GM03348 (cell line): ENCODE measurements at regions not wholly inside any gene's neighbourhood (a gene's known extent, or its start where the extent isn't known, plus 50 kb on each side); places are given as distances from the start of the nearest gene placed in this dataset.
A peak's percentile ranks its signal among the peaks of the same experiment; 100 is the strongest.

Source experiments
- DNase-seq: peaks from one replicate; pipeline ENCODE4 v3.0.0; 2012; ENCODE audit warnings: low spot score

DNA sequence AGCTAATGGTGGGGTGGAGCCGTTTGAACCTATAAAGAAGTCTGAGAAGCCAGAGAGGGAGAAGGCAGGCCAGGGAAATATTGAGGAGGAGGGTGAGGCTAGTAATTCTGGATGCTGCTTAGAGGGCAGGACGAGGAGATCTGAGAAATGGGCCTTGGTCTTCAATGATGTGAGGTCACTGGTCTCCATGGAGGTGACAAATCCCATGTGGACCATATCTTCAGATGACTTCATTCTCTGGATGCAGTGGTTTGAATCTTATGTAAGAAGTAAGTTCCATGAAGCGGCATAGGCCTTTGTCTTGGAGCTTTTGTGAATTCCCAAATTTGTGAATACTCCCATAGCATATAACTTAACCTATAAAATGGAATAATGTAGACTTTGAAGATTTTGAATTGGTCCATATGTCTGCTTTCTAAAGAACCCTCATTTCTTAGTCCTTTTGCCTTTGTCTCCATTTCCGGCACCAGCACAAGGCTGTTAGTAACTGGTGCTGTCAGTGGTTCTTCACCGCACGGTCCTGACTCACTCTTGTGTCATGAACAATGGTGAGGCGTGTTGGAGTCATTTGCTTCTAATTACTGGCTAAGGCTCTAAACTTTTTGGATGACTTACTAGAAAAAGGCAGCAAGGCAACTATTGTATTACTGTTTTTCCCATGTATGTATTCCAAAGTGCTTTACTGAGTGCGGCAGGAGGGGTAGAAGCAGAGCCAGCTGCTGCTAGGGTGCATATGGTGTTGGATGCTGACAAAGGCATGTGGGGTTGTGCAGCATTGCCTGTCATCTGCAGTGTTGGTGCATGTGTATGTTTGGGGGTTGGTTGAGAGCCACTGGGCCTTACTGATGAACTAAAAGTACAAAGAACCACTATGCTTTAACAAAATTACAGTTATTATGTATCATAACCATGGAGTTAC lies 279.3 kb upstream of the C2CD4B start:
- peak; percentile 88 for DNase-seq

DNA sequence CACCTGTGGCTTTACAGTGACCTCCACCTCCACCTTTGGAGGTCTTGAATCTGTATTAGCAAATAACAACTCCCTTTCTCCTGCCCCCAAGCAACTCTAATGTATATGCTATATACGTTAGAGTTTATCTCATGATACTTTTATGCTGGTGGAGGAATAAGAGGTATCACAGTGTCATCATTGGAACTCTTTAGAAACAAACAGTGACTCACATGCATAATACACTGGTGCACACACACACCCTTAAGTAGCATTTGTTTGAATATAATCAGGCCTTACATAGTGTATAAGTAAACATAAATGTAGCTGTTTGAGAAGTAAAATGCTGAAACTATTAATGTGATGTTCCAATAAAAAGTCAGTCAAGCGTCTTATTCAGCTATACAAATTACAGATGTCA lies 280.2 kb upstream of the C2CD4B start:
- peak; percentile 22 for DNase-seq

DNA sequence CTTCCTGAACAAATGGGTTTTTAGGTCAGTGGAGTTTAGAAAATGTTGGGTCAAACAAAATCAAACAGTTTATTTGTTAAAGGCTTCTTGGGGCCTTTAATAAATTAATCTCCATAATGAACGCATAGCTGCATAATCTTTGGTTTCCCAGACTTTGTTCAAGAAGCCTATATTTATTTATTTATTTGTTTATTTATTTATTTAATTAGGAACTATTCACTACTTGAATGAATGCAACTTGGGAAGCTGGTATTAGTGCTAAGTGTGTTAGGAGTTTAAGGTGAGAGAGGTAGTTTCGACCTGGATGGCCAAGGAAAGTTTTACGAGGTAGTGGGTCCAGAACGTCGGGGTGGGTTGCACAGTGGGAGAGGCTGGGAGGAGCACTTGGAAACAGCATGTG lies 281.9 kb upstream of the C2CD4B start:
- DNase-seq = no peak

DNA sequence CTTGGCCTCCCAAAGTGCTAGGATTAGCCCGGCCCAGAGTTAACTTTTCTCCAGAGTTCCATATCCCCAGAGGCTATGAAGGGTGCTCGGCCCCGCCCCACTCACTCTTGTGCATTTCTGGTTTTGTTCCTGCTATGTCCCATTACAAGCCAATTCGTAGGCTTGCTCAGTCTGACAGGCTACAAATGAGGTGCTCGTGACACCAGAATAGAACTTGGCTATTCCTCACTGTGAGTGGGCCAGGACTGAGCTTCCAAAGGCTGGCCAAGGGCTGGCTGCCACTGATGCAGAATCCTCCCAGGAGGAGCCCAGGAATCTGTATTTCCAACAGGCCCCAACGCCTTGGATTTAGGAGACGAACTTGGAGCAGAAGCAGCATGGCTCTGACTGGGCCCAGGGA lies 282.7 kb upstream of the C2CD4B start:
- DNase-seq = no peak

DNA sequence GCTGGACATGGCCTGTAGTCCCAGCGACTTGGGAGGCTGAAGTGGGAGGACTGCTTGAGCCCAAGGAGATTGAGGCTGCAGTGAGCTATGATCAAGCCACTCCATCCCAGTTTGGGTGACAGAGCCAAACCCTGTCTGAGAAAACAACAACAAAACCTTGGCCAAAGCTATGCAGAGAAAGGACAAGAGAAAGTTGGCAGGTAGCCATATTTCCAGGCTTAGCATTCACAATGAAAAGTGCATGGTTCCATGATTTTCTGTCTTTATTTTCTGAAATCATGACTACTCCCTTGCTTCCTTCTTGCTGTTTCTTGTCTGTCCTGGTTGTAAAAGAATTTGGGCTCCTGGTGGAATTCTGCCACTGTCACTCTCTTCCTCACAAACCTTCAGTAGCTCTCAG lies 284.6 kb upstream of the C2CD4B start:
- DNase-seq = no peak

DNA sequence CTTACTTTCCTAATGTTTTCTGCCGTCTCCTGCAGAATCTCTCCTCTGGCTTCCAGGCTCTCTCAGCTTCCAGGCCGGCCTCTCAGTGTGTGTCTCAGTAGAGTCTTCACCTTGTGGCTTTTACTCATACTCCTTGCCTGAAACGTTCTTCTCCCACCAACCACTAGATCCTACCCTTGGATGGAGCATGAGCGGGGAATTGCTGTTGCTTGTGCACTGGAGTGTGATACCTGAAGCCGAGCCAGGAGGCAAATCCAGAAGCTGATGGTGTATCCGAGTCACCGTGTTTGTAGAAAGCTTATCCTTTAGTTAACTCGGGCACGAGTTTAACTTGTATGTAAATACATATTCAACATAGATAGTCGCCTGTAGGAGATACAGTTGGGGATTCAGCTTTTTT lies 285.0 kb upstream of the C2CD4B start:
- DNase-seq = no peak

DNA sequence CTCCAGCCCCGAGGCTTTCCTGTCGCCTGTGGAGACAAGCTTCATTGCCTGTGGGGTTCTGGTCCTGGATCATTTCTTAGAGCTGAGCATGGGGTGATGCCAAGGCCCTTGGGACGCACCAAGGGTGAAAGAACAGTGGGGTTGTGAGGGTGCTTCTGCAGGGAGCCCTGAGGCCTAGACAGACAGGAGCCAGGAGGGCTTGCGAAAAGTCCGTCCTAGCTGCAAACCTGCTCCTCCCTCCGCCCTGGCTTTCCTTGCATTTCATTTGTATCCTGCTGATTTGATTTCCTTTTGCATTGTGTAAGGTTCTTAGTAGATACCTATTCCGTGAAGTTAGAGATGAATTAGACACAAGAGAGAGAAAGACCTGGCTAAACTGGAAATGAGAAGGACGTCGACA lies 286.9 kb upstream of the C2CD4B start:
- DNase-seq = no peak

DNA sequence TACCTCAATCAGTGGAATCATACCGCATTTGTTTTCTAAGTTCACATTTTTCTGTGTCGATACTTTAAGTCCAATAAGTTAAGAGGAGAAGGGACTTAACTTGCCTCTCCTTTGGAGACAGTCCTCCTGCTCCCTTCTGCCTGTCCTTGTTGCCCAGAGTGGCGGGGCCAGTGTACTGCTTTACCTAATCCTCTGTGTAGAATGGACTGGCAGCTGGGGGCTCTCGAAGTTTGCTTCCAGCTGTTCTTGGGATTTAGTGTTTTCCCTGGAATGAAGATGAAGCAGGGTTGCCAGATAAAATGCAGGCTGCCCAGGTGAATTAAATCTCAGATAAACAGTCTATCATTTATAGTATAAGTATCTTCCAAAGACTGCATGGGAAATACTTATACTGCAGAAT lies 287.6 kb upstream of the C2CD4B start:
- DNase-seq = no peak

DNA sequence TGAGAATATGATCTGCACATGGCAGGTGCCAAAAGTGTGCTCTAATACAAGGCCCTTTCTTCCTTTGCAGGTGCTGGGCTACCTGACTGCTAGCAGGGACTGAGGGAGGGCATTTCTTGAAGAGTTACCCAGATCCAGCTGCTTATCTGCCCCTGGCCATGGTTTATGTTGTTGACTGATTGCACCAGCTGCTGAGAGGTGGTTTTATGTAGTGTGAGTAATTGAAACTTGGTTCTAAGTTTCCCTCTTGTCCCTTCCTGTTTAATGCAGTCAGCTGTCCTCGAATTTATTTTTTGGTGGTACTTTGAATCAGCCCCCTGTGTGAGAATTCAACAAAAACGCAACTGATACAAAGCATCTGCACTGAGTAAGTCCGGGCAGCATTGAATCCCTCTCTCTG lies 288.3 kb upstream of the C2CD4B start:
- peak; percentile 20 for DNase-seq

DNA sequence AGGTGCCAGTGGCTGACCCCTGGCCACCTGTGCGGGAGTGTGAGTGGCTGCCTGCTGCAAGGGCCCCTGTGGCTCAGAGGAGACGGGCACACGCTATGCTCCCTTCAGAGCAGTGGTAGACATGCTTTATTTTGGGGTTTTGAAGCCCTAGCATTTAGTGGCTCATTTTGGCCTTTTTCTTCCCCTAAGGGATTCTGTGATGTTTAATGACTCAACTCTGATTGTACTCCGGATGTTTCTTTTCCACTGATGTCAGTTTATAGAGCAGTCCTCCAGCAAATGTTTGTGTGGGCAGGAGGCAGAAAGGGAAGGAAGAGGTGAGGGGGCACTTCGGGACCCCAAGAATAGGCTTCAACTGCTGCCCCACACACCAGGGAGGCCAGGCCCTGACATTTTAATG lies 288.9 kb upstream of the C2CD4B start:
- peak; percentile 60 for DNase-seq

DNA sequence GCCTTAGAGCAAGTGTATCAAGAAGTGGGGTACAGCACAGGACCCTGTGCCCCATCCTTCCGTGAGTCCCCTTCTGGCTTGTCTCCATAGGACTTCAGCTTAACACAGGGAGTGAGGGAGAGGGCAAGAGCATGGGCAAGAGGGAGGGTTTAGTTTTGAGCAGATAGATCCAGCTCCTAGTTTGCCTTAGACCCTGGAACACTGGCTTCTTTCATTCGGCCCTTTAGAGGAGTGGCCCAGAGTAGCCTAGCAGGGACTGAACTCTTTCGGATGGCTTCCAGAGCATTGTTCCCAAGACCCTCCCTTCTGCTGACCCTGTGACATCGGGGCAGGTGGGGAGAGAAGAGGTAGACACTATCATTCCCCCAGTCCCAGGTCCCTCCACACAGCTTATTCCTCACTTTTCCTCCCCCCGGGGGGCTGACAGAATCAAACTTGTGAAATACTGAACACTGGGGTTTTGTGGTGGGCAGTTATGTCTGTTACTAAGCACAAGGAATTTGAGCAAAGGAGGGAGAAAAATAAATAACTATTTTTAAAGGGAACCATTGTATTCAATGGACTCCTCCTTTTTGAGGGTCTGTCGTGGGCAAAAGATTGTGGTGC lies 289.6 kb upstream of the C2CD4B start:
- DNase-seq = peak; percentile 20

DNA sequence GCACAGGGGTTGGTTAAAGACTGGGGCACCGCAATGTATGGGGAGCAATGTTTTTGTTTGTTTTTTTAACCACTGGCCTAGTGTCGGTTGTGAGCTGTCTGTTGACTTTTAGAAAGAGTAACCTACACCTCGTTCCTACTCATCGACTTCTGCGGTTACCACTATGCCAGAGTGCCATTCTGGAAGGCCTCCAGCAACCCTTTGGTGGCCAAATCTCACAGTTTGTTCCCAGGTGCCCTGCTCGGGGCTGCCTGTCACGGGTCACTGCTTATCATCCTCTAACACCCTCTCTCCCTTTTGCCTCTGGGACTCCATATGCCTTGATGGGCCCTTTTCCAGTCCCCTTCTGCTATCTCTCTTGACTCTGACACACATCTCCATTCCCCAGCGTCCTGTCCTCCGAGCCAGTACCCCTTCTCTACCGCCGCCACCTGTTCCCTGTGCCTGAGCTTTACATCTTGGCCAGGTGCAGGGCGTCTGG lies 290.4 kb upstream of the C2CD4B start:
- no peak for DNase-seq

DNA sequence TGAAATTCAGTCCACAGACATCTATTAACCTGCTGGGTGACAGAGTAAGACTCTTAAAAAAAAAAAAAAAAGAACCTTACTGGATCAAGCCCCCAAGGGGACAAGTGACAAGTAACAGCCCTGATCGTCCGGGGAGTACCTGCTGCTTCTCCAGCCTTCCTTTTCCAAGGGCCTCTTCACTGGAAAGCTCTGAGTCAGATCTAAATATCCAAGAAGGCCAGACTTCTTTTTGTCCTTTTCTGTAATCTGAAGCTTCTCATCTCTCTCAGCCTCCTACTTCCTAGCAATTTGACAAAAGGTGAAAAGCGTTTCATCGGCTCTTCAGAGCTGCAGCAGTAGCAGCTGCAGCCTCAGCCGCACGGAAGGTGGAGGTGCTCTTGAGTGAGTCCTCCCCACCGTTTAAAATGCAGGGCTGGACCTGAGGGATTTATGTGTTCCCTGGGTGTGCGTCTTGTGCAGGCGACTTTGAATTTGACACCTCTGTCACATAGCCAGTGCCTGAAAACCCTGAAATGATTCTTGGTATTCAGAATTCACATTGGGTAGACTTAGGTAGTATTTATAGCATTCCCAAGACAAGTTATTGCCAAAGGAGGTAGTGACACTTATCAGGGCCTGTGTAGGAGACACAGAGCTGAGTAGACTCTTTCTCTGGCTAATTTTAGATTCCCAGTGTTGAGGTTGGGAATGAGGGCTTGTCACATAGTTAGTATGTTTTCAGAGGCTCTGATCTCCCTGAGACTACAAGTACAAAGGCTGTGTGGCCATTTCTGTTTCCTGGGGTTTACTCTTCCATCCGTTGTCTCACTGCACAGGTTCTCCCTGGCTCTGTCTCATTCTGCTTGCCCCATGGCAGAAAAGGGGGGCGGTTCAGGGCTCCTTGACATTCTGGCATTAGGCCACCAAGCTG lies 291.2 kb upstream of the C2CD4B start:
- no peak for DNase-seq

DNA sequence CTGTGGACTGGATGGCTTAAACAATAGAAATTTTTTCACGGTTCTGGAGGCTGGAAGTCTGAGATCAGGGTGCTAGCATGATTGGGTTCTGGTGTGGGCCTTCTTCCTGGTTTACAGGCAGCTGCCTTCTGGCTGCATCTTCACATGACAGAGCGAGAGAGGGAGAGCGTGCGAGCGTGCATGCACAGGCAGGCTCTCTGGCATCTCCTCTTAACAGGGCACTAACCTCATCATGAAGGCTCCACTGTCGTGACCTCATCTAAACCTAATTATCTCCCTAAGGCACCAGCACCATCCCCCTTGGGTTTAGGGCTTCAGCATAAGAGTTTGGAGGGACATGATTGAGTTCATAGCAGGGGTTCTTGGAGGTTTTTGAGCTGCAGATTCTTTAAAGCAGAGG lies 292.0 kb upstream of the C2CD4B start:
- no peak for DNase-seq

DNA sequence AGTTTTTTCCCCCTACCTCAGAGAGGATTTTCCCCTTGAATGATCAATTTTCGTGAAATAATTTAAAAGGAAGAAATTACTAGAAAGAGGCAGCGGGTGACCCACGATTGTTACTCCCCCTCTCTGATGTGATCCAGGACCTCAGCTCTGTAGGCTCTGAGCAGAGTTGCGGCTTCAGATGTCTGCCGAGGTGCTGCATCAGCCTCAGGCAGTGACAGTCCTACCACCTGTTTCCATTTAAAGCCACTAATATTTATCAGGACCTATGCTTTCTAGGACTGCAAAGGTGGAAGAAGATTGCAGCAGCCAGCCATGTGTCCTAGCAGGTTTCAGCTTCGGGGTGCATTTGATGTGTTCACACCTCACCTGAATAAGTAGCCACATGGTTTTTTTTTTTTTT lies 294.8 kb upstream of the C2CD4B start:
- DNase-seq = no peak

DNA sequence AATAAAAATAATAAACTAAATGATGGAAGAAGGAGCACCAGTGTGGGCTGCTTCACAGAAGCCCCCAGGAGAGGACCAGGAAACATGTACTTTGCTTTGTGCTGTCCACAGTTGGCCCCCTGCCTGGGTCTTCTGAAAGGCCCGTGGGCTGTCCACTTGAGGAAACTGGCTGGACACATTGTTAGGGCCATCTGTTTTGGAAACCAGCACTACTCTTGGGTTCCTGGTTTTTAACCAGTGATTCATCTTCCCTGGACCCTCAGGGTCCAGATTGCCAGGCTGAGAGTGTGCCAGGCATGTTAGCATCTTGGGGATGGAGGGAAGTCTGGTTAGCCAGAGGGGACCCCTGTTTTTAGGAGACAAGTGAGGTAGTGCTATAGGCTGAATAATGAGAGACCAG lies 297.2 kb upstream of the C2CD4B start:
- peak; percentile 22 for DNase-seq

DNA sequence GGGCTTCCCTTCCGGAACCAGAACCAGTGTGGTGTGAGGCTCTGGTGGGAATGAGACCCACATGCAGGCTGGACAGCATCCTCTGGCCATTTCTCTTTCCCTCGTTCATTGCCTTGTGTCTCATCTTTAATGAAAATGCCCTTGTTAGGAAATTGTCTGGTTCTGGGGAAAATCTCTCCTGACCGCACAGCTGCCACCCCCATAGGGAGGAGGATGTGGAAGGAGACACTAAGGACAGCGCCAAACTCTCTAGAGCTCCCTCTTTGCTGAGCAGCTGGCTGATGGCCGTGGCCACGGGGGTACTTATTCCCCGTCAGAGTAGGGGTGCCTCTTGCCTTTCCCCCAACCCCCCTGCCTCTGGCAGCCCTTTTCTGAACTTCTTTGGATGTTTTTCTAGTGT lies 297.6 kb upstream of the C2CD4B start:
- peak; percentile 81 for DNase-seq

DNA sequence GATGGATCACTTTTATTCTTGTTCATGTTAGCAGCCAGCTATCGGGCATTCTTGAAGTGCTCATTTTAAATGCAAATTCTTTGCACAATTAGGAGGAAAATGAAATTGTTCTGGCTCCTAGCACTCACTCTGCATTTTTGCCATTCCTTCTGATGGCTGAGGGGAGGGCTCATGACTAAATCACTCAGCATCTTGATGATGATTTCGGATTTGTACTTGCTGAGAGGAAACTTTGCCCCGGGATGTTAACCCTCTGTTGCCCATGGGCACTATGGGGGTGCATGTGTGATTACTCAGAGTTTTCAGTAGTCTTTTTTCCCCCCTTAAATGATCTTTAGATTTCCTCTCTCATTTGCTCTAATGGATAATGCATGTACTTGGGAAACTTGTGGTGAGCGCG lies 299.6 kb upstream of the C2CD4B start:
- DNase-seq = peak; percentile 83

DNA sequence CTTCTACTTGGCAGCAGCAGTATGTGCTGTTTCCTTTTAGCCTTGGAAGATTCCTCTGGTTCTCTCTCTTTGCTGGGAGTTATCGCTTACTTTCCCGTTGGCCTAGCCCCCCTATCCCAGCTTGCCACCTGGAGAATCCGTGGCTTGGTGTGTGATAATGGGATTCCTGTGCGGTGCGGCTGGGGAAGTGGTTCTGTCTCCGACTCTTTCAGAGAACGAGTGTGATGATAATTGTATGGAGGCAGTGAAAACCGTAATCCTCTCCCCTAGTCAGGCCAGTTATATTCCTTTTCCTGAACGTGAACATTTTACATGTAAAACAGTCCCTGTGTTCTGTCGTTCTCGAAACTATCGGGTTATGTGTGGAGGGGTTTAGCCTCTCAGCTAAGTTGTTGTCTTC lies 300.1 kb upstream of the C2CD4B start:
- DNase-seq = peak; percentile 17

DNA sequence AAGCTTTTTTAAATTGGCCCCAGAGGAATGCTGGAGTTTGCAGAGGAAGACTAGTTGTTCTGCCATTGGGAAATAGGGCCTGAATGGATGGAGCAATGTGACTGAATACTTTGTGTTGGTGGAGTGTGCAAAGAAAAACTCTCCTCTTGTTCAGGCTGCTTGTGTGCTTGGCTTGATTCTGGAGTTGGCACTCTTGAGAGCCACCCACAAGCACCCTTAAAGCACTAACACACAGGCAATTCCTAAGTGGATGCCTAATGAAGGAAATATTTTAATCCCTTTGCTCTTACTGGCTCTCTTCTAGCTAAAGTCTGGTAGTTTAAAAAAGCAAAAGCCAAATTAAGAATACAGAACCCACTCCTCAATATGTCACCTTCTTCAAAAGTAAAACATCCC lies 304.4 kb upstream of the C2CD4B start:
- peak; percentile 74 for DNase-seq

DNA sequence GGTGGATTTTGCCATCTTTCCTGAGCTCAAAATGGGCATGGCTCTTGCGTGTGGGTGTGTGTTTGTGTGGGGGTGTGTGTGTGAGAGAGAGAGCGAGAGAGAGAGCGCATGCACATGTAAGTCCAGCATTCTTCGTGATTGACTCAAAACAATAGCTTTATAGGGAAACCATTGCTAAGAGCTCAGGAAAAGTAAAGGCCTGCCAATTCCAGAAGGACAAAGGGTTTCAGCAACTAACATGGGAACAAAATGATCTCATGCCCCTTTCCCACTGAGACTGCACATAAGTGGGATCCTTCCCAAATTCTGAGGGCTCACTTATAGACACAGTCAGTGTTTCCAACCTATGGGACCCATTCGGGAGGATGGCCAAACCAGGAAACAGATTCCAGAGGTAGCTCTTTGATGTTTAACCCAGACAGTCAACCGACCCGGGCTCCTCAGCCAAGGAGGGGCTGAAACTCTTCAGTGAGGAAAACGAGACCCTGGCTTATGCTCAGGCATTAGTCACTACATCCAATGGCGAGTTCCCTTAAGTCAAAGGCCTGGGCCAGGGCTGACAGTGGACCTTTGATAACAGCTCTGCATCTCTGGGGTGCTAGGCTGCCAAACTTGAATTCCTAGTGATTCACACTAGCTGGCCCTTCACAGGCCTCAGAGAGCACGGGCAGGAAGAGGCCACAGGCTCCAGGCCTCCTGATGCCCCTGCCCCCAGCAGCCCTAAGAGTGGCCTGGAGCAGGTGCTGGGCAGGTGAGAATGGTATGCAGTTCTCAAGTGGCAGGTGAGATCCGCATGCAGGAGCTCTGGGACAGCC lies 305.0 kb upstream of the C2CD4B start:
- peak; percentile 71 for DNase-seq
